ENCODE measurements at regions not wholly inside any gene's neighbourhood (a gene's known extent, or its start where the extent isn't known, plus 50 kb on each side); places are given as distances from the start of the nearest gene placed in this dataset.
"Not testable (repeated sequence)": the region's sequence is repeated elsewhere in the genome, so short reads cannot be mapped to it uniquely, and the experiment has no call there.

DNA sequence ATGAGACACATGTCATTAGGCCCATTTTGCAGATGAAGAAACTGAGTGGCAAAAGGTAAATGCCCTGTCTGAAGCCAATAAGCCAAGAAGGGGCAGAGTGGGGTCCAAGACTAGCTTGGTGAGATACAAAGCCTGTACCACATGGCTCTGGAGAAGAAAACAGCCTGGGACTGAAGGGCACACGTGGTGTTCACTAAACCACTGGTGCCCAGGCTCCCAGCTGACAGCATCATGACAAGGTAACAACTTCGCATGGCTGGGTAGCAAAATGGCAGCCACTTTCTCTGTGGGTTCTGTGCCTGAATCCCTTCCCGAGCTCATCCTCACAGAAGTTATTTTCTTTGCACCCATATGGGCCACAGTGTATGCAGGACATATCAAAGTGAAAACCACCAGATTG, 229.6 kb downstream of the RAB11FIP2 start:
- DNase-seq (ENCODE audit: low read depth) = no peak
- TF ChIP-seq, protein P1, sequence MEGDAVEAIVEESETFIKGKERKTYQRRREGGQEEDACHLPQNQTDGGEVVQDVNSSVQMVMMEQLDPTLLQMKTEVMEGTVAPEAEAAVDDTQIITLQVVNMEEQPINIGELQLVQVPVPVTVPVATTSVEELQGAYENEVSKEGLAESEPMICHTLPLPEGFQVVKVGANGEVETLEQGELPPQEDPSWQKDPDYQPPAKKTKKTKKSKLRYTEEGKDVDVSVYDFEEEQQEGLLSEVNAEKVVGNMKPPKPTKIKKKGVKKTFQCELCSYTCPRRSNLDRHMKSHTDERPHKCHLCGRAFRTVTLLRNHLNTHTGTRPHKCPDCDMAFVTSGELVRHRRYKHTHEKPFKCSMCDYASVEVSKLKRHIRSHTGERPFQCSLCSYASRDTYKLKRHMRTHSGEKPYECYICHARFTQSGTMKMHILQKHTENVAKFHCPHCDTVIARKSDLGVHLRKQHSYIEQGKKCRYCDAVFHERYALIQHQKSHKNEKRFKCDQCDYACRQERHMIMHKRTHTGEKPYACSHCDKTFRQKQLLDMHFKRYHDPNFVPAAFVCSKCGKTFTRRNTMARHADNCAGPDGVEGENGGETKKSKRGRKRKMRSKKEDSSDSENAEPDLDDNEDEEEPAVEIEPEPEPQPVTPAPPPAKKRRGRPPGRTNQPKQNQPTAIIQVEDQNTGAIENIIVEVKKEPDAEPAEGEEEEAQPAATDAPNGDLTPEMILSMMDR (IDR thresholded peaks at IDR 0.05; ENCODE audit: control insufficient read depth, extremely low read depth, insufficient read depth) = no peak
- H3K4me3 ChIP-seq (ENCODE audit: low read depth, low read length) = no peak overlapping the region

DNA sequence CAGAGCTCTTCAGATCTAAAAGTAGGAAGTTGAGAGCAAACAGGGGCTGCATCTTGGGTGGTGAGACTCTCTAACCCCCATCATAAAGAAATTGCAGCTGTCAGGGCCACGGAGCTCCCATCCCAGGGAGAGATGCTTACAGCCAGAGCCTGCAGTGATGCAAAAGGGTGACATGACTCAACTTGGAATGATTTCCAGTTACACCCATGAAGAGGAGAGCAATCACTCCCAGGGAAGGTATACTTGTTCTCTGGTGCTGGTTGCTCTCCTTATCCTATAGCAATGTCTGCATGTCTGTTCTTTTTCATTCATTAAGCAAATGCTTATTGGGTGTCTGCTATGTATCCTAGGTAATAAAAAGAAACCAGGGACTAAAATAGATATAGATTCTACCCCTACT, 228.0 kb downstream of the RAB11FIP2 start:
- no peak for DNase-seq (ENCODE audit: low read depth)
- H3K4me3 ChIP-seq (ENCODE audit: low read depth, low read length) = no peak overlapping the region
- TF ChIP-seq, protein P1 (IDR thresholded peaks at IDR 0.05; ENCODE audit: control insufficient read depth, extremely low read depth, insufficient read depth) = no peak

DNA sequence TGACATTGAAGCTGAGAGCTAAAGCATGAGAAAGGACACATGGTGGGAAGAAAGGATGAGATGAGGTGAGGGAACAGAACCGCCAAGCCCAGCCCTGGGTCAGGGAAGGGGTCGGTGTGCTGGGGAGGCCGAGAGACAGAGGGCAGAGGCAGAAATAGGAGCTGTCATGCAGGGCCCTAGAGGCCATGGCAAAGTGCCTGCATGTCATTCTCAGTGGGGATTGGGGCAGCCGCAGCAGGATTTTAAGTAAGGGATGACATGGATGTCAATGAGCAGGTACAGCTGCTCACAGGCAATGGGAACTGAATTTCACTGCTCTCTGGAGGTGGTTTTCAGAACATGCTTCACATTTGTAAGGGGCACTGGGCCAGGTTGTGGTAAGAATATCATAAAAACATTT, 227.4 kb downstream of the RAB11FIP2 start:
- TF ChIP-seq, protein P1 (IDR thresholded peaks at IDR 0.05; ENCODE audit: control insufficient read depth, extremely low read depth, insufficient read depth) = no peak
- no peak for DNase-seq (ENCODE audit: low read depth)
- no peak overlapping the region for H3K4me3 ChIP-seq (ENCODE audit: low read depth, low read length)

DNA sequence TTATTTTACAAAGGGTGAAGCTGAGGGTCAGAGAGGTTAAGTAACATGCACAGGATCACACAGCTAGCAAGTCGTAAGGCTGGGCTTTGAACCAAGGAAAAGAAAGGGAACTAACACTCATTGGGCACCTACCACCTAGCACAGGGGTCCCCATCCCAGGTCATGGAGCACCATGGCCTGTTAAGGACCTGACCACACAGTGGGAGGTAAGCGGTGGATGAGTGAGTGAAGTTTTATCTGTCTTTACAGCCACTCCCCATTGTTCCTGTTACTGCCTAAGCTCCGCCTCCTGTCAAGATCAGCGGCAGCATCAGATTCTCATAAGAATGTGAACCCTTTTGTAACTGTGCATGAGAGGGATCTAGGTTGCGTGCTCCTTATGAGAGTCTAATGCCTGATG, 222.8 kb downstream of the RAB11FIP2 start:
- no peak overlapping the region for H3K4me3 ChIP-seq (ENCODE audit: low read depth, low read length)
- TF ChIP-seq, protein P1 (IDR thresholded peaks at IDR 0.05; ENCODE audit: control insufficient read depth, extremely low read depth, insufficient read depth) = no peak
- DNase-seq (ENCODE audit: low read depth) = no peak

DNA sequence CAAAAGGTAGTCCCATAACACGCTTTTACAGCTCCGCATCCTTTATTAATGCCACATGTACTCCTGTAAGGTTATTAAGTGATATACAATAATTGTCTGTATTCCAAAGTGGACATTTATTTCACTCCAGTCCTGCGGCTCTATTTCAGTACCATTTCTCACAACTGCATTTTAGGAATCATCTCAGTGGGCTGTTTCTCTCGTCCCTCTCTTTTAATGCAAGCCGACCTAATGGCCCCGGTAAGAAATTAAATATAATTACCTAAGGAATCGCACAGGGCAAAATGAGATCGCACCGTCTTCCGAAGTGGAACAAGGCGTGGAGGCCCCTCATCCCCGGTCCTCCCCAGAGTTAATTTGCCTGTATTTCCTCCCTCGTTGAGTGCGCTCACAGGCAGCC, 216.5 kb downstream of the RAB11FIP2 start:
- no peak overlapping the region for H3K4me3 ChIP-seq (ENCODE audit: low read depth, low read length)
- TF ChIP-seq, protein P1 (IDR thresholded peaks at IDR 0.05; ENCODE audit: control insufficient read depth, extremely low read depth, insufficient read depth) = no peak
- no peak for DNase-seq (ENCODE audit: low read depth)

DNA sequence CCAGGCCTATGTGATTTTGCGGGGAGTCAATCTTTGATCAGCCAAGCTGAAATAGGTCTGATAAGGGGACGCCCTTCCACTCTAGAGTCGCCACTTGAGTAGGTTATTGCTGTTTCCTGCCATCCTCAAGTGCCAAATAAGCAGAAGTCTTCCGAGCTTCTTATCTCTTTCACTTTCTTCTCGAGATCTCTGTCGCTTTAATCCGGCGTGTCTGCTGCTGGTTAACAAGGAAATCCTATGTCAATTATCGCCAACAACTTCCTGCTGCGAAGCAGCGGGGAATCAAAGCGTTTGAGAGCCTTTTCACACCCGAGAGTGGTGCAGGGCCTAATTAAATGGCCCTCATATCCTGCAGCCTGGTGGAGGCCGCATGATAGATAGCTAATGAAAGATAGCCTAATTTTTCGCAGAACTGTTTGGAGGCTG, 215.9 kb downstream of the RAB11FIP2 start:
- TF ChIP-seq, protein P1 (IDR thresholded peaks at IDR 0.05; ENCODE audit: control insufficient read depth, extremely low read depth, insufficient read depth) = no peak
- no peak for DNase-seq (ENCODE audit: low read depth)
- H3K4me3 ChIP-seq (ENCODE audit: low read depth, low read length) = no peak overlapping the region

DNA sequence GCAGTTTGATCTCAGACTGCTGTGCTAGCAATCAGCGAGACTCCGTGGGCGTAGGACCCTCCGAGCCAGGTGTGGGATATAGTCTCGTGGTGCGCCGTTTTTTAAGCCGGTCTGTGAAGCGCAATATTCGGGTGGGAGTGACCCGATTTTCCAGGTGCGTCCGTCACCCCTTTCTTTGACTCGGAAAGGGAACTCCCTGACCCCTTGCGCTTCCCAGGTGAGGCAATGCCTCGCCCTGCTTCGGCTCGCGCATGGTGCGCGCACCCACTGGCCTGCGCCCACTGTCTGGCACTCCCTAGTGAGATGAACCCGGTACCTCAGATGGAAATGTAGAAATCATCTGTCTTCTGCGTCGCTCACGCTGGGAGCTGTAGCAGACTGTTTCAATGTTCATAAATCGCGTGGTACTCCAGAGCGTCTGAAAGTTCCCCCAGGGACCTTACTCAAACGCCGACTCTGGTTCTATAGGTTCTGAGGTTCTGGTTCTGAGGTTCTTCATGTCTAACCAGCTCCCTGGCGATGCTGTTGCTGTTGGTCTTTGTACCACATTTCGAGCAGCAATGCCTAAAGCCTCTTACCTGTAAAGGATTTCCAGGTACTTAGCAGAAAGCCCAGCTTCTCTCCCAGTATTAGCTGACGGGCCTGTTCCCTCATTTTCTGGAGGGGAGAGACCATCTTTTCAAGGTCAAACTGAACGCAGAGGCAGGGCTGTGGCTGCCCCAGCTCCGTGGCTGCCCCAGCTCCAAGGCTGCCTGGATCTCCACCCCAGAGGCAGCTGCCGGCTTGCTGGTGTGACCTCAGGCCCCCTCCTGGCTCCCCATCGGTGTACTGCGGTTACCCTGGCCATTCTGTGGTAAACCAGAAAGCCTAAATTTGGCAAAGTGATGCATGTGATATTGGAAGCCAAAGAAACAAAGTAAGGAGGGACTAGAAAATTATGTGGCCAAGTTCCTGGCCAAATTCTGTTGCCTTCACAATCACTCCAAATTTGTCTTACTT, 207.9 kb downstream of the RAB11FIP2 start:
- not testable (repeated sequence) for H3K4me3 ChIP-seq (ENCODE audit: low read depth, low read length); DNase-seq (ENCODE audit: low read depth)

DNA sequence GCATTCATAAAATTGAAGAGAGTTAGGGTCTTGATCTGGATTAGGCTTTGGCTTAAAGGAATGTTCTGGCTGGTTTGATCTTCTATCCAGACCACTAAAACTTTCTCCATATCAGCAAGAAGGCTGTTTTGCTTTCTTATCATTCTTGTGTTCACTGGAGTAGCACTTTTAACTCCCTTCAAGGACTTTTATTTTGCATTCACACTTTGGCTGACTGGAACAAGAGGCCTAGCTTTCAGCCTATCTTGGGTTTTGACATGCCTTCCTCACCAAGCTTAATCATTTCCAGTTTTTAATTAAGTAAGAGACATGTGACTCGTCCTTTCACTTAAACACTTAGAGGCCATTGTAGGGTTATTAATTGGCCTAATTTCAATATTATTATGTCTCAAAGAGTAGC, 190.3 kb downstream of the RAB11FIP2 start:
- not testable (repeated sequence) for H3K4me3 ChIP-seq (ENCODE audit: low read depth, low read length)

More for the DNA sequence above, 190.3 kb downstream of the RAB11FIP2 start:
- DNase-seq (ENCODE audit: low read depth) = not testable (repeated sequence)
